A549 (cell line): ENCODE measurements at regions not wholly inside any gene's neighbourhood (a gene's known extent, or its start where the extent isn't known, plus 50 kb on each side); places are given as distances from the start of the nearest gene placed in this dataset.

Experiments
- CEBPB ChIP-seq, 2 experiments: fragments of >200 bp in 1 of 2; sonication (Bioruptor Twin) in 1 of 2; formaldehyde crosslinking in 1 of 2; IDR thresholded peaks; 2 replicates each; pipeline ENCODE4 v1.6.1; 2012 to 2016
- CTCF ChIP-seq: fragments of >200 bp; sonication (Bioruptor Twin); formaldehyde crosslinking; IDR thresholded peaks from 3 replicates; pipeline ENCODE4 v1.5.1; 2016
- EP300 ChIP-seq, 2 experiments: fragments of >200 bp; sonication (Bioruptor Twin); formaldehyde crosslinking; IDR thresholded peaks; 2 replicates in 1 of 2; 3 replicates in 1 of 2; pipeline ENCODE4 v1.6.1; 2016 to 2017
- HMGXB4 ChIP-seq: fragments of 250-450 bp; sonication (Bioruptor Pico); IDR thresholded peaks from 2 replicates; pipeline ENCODE4 v1.5.0; 2021; ENCODE audit warnings: mild to moderate bottlenecking, moderate library complexity, borderline replicate concordance
- KDM1A ChIP-seq: fragments of 200-600 bp; sonication (generic); IDR thresholded peaks from 2 replicates; pipeline ENCODE4 v1.6.1; 2016; ENCODE audit warnings: low read depth, mild to moderate bottlenecking
- MAFK ChIP-seq: fragments of 450-650 bp; IDR thresholded peaks from 2 replicates; pipeline ENCODE4 v1.6.1; 2014; ENCODE audit not compliant: partially characterized antibody
- MYC ChIP-seq: IDR thresholded peaks from 2 replicates; pipeline ENCODE4 v1.6.1; 2012; ENCODE audit warnings: mild to moderate bottlenecking, inconsistent platforms, low read length, improper control_type of control experiment, borderline replicate concordance
- POLR2A ChIP-seq: IDR thresholded peaks from 2 replicates; pipeline ENCODE4 v1.6.1; 2012; ENCODE audit warnings: mild to moderate bottlenecking, low read length
- TF ChIP-seq, protein P1 (sequence below): fragments of 200-600 bp; sonication (generic); IDR thresholded peaks from 2 replicates; pipeline ENCODE4 v1.6.1; 2016; ENCODE audit warnings: antibody characterized with exemption, mild to moderate bottlenecking, moderate library complexity

DNA sequence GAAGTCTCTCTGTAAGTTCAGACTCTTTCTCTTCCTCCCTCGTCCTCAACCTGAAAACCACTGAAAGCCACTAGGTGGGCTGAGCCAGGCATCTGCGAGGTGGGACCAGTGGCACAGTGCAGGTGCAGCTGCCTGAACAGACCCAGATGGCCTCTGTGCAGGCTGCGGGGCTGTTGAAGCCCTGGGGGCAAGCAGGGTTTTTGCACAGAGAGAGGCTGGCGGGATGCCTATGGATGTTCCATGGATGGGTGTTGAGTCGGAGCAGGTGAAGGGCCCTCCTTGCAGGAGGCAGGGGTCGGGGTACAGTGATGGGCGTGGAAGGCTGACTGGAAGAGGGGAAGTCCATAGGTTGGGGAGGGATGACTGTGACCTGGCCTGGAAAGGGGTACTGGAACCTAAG, 350.2 kb upstream of the FAT1 start:
- no peak for TF ChIP-seq POLR2A
- no peak for TF ChIP-seq CTCF
- TF ChIP-seq, protein P1, sequence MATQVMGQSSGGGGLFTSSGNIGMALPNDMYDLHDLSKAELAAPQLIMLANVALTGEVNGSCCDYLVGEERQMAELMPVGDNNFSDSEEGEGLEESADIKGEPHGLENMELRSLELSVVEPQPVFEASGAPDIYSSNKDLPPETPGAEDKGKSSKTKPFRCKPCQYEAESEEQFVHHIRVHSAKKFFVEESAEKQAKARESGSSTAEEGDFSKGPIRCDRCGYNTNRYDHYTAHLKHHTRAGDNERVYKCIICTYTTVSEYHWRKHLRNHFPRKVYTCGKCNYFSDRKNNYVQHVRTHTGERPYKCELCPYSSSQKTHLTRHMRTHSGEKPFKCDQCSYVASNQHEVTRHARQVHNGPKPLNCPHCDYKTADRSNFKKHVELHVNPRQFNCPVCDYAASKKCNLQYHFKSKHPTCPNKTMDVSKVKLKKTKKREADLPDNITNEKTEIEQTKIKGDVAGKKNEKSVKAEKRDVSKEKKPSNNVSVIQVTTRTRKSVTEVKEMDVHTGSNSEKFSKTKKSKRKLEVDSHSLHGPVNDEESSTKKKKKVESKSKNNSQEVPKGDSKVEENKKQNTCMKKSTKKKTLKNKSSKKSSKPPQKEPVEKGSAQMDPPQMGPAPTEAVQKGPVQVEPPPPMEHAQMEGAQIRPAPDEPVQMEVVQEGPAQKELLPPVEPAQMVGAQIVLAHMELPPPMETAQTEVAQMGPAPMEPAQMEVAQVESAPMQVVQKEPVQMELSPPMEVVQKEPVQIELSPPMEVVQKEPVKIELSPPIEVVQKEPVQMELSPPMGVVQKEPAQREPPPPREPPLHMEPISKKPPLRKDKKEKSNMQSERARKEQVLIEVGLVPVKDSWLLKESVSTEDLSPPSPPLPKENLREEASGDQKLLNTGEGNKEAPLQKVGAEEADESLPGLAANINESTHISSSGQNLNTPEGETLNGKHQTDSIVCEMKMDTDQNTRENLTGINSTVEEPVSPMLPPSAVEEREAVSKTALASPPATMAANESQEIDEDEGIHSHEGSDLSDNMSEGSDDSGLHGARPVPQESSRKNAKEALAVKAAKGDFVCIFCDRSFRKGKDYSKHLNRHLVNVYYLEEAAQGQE: no peak
- no peak for TF ChIP-seq HMGXB4 (CRISPR knock-in tag)
- no peak for TF ChIP-seq KDM1A
- no peak for TF ChIP-seq MAFK
- no peak for TF ChIP-seq CEBPB (IDR thresholded peaks at IDR 0.05)
- TF ChIP-seq MYC: no peak
- no peak for TF ChIP-seq EP300 (IDR thresholded peaks at IDR 0.05)
